Suprapubic skin (tissue), 4 donors: ENCODE measurements at regions not wholly inside any gene's neighbourhood (a gene's known extent, or its start where the extent isn't known, plus 50 kb on each side); places are given as distances from the start of the nearest gene placed in this dataset.

Experiments
- DNase-seq, 2 donors: peaks; one replicate each; pipeline ENCODE4 v3.0.0-alpha.2; 2019; ENCODE audit warnings: low spot score in 2 of 2
- H3K27ac ChIP-seq: fragments of 200-600 bp; sonication (generic); one replicate; pipeline ENCODE4 v1.5.1; 2019
- H3K27me3 ChIP-seq: fragments of 200-600 bp; sonication (generic); one replicate; pipeline ENCODE4 v1.5.1; 2019
- H3K36me3 ChIP-seq: fragments of 200-600 bp; sonication (generic); one replicate; pipeline ENCODE4 v1.5.1; 2019
- H3K4me1 ChIP-seq: fragments of 200-600 bp; sonication (generic); one replicate; pipeline ENCODE4 v1.5.1; 2019
- H3K4me3 ChIP-seq: fragments of 200-600 bp; sonication (generic); one replicate; pipeline ENCODE4 v1.5.1; 2019; ENCODE audit warnings: mild to moderate bottlenecking
- H3K9me3 ChIP-seq: fragments of 200-600 bp; sonication (generic); one replicate; pipeline ENCODE4 v1.5.1; 2019
- EP300 ChIP-seq: sonication (generic); formaldehyde crosslinking; IDR thresholded peaks from one replicate; pipeline ENCODE4 v1.6.1; 2017; ENCODE audit warnings: antibody characterized with exemption
- POLR2A ChIP-seq, 2 donors: fragments of 450-650 bp; IDR thresholded peaks; one replicate each; pipeline ENCODE4 v1.6.1; 2017; ENCODE audit warnings: antibody characterized with exemption in 2 of 2, mild to moderate bottlenecking in 2 of 2, moderate library complexity in 2 of 2
- POLR2AphosphoS5 ChIP-seq, 3 donors: sonication (generic); formaldehyde crosslinking; IDR thresholded peaks; one replicate each; pipeline ENCODE4 v1.6.1; 2017; ENCODE audit warnings: antibody characterized with exemption in 3 of 3
- WGBS: methylation state at CpG from one replicate; pipeline ENCODE4 v1.1.5; 2018; 5-methylcytosine and 5-hydroxymethylcytosine counted together
- TF ChIP-seq, protein P1 (sequence below), 2 donors: fragments of 200-600 bp in 1 of 2; fragments of 450-650 bp in 1 of 2; sonication (generic) in 1 of 2; IDR thresholded peaks; one replicate each; pipeline ENCODE4 v1.5.1; 2016 to 2019; ENCODE audit warnings: antibody characterized with exemption in 2 of 2, mild to moderate bottlenecking in 1 of 2, moderate library complexity in 1 of 2

DNA sequence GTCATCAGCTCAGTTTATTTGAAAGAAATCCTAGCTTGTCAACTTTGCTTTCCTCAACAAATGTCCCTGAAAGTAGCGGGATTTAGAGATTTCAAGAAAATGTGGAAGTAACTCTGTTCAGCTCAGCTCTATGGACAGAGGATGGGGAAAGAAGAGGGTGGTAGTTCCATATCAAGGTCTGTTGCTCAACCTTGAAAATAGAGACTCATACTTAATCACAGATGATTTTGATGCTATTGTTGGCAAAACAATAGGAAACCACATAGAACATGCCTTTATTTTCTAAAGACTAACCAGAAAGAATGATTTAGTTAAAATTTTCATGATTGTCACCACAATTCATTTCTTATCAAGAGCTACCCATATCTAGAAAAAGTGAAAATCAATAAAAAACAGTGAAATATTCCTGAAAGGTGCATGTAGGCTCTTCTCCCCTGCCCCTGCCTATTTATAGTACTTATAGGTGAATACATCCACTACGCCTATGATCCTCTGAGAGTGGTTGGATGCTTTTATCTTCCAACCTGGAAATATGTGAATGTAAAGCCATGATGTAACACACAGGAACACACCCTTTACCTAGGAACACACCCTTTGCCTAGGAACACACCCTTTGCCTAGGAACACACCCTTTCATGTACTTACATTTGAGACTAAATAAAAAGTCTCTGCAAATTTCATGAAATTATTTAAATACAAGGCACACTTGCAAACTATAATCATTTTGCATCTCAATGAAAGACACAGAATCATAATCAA lies 65.8 kb downstream of the ETAA1 start:
- DNase-seq = no peak
- H3K9me3 ChIP-seq = no peaks in the 10 kb centered on the region
- H3K4me1 ChIP-seq = peaks cover 15% of the 10 kb centered on the region
- TF ChIP-seq POLR2AphosphoS5 (IDR thresholded peaks at IDR 0.05) (no peak), POLR2A (IDR thresholded peaks at IDR 0.05) (no peak), EP300 (no peak)
- TF ChIP-seq, protein P1, sequence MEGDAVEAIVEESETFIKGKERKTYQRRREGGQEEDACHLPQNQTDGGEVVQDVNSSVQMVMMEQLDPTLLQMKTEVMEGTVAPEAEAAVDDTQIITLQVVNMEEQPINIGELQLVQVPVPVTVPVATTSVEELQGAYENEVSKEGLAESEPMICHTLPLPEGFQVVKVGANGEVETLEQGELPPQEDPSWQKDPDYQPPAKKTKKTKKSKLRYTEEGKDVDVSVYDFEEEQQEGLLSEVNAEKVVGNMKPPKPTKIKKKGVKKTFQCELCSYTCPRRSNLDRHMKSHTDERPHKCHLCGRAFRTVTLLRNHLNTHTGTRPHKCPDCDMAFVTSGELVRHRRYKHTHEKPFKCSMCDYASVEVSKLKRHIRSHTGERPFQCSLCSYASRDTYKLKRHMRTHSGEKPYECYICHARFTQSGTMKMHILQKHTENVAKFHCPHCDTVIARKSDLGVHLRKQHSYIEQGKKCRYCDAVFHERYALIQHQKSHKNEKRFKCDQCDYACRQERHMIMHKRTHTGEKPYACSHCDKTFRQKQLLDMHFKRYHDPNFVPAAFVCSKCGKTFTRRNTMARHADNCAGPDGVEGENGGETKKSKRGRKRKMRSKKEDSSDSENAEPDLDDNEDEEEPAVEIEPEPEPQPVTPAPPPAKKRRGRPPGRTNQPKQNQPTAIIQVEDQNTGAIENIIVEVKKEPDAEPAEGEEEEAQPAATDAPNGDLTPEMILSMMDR (IDR thresholded peaks at IDR 0.05) = no peak
- H3K27ac ChIP-seq = no peak overlapping the region
- H3K36me3 ChIP-seq = no peaks in the 10 kb centered on the region
- H3K27me3 ChIP-seq = no peaks in the 10 kb centered on the region
- WGBS = 78% methylated on average over 2 of the region's 2 CpGs
- H3K4me3 ChIP-seq = no peak overlapping the region

DNA sequence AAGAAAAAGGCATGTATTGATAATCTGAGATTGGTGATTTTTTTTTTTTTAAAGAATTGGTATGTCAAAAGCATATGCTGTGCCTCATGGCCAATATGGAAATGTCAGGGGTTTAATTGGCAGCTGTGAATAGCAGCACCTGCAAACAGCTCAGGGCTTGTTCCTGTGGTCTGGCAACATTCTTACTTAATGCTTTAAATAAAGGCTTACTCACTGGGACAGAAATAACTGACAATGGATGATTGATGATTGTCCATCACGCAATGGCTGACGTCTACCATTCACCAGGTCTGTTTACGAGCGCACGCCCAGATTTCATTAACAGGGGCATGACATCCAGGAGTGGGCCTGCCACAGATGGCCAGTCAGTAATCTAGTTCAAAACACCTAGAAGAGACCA lies 66.7 kb downstream of the ETAA1 start:
- 54% methylated on average over 5 of the region's 5 CpGs for WGBS
- Histone ChIP-seq H3K4me1 (peaks cover 15% of the 10 kb centered on the region), H3K4me3 (no peak overlapping the region), H3K27me3 (no peaks in the 10 kb centered on the region), H3K9me3 (no peaks in the 10 kb centered on the region), H3K27ac (no peak overlapping the region), H3K36me3 (no peaks in the 10 kb centered on the region)
- peak in 1 of 3 donors; percentile 59 for TF ChIP-seq POLR2AphosphoS5 (IDR thresholded peaks at IDR 0.05)
- TF ChIP-seq, protein P1 (IDR thresholded peaks at IDR 0.05) = no peak
- TF ChIP-seq POLR2A (IDR thresholded peaks at IDR 0.05) = no peak
- TF ChIP-seq EP300 = no peak
- no peak for DNase-seq

DNA sequence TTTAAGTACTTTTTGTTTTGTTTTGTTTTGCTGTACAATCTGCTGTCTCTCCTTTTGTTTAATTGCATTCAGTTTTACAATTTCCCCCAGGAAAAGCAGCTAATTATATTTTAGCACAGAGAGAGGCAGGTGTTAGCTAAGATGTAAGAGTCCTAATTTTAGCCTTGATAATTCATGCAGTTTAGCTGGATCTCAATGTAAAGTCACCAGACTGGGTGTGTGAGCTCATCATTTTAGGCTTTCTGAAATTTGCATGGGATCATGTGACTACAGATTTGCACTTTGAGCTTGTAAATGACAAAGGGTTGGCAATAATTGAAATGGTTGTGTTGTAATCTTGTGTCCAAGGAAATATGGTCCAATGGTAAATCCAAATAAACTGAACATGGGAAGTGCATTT lies 68.5 kb downstream of the ETAA1 start:
- TF ChIP-seq, protein P1 (IDR thresholded peaks at IDR 0.05) = no peak
- TF ChIP-seq EP300 (no peak), POLR2AphosphoS5 (IDR thresholded peaks at IDR 0.05) (no peak), POLR2A (IDR thresholded peaks at IDR 0.05) (no peak)
- Histone ChIP-seq H3K9me3 (no peaks in the 10 kb centered on the region), H3K36me3 (no peaks in the 10 kb centered on the region), H3K4me1 (peaks cover 15% of the 10 kb centered on the region), H3K27ac (no peak overlapping the region), H3K4me3 (no peak overlapping the region), H3K27me3 (no peaks in the 10 kb centered on the region)
- no peak for DNase-seq

DNA sequence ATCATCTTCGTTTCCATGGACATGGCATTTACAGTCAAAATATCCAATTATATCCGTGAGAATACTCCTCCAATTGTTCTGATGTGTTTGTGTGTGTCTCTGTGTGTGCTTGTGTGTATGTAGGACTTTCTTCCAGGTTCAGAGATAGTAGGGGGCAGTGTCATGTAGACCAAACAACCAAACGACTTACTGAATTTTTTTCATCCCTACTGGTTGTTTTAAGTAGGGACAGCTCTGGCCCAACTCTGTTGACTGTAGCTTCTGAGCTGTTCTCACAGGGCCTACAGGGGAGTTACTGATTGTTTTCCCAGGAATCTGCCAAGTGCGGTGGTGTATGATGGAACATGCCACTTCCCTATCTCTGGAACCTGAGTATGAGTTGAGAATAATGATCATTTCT lies 69.6 kb downstream of the ETAA1 start:
- Histone ChIP-seq H3K9me3 (no peaks in the 10 kb centered on the region), H3K27ac (no peak overlapping the region), H3K27me3 (no peaks in the 10 kb centered on the region), H3K4me1 (peaks cover 15% of the 10 kb centered on the region), H3K36me3 (no peaks in the 10 kb centered on the region), H3K4me3 (no peak overlapping the region)
- WGBS = 80% methylated on average over 4 of the region's 4 CpGs
- TF ChIP-seq POLR2A (IDR thresholded peaks at IDR 0.05) (no peak), EP300 (no peak), POLR2AphosphoS5 (IDR thresholded peaks at IDR 0.05) (no peak)
- TF ChIP-seq, protein P1 (IDR thresholded peaks at IDR 0.05) = no peak
- DNase-seq = no peak

DNA sequence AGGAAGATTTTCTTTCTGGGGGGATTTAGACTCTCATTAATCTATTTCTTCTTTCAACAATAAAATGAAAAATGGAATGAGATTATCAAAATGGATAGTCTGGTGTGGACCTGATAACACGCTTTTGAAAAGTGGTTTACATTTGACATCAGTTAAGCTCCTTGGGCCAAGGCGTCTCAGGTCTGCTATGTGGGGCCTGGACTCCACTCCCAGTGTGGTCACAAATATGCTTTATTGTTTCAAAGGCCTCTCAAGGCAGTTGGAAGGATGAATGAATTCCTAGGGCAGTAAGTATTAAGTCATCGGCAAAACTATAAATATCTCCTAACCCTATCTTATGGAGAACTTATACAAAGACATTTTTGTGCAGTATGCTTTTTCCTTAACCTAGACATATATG lies 74.5 kb downstream of the ETAA1 start:
- 88% methylated on average over 3 of the region's 3 CpGs for WGBS
- H3K36me3 ChIP-seq = no peaks in the 10 kb centered on the region
- H3K27ac ChIP-seq = no peak overlapping the region
- H3K9me3 ChIP-seq = no peaks in the 10 kb centered on the region
- no peak overlapping the region for H3K4me3 ChIP-seq
- DNase-seq = no peak
- TF ChIP-seq, protein P1 (IDR thresholded peaks at IDR 0.05) = no peak
- TF ChIP-seq POLR2A (IDR thresholded peaks at IDR 0.05) = no peak
- TF ChIP-seq EP300 = no peak
- no peak for TF ChIP-seq POLR2AphosphoS5 (IDR thresholded peaks at IDR 0.05)
- H3K27me3 ChIP-seq = no peaks in the 10 kb centered on the region
- no peaks in the 10 kb centered on the region for H3K4me1 ChIP-seq
